HPDE6-E6E7 (cell line): ENCODE measurements at regions not wholly inside any gene's neighbourhood (a gene's known extent, or its start where the extent isn't known, plus 50 kb on each side); places are given as distances from the start of the nearest gene placed in this dataset.
"Not testable (repeated sequence)": the region's sequence is repeated elsewhere in the genome, so short reads cannot be mapped to it uniquely, and the experiment has no call there.

ENCODE experiments used
- DNase-seq: peaks from one replicate; pipeline ENCODE4 v3.0.0; 2011; ENCODE audit warnings: missing footprints; ENCODE audit errors: extremely low spot score

DNA sequence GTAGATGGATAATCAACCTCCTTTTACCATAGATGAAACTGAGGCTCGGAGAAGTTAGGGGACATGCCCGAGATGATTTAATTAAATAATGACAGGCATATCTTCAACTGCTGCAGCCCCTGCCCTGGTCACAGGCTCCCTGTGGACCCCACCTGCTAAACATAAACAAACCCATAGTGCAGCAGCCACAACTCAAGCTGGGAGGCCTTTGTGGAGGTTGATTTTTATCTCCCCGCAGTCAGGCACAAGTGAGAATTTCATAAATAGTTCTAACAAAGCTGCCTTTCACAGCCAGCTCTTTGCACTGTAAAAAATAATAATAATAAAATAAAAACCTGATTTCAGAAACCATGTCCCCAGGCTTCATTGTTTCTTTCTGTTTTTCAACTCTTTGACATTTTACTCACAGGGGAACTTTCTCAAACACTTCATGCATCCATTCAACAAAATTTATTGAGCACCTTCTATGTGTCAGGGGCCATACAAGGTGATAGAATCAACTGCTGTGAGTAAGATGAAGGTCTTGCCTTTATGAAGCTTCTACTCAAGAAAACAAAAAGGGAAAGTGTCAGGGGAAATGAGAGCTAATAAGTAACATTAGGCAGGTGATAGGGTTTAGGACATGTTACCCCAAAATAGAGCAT lies 393.6 kb upstream of the PROK2 start:
- DNase-seq: no peak

DNA sequence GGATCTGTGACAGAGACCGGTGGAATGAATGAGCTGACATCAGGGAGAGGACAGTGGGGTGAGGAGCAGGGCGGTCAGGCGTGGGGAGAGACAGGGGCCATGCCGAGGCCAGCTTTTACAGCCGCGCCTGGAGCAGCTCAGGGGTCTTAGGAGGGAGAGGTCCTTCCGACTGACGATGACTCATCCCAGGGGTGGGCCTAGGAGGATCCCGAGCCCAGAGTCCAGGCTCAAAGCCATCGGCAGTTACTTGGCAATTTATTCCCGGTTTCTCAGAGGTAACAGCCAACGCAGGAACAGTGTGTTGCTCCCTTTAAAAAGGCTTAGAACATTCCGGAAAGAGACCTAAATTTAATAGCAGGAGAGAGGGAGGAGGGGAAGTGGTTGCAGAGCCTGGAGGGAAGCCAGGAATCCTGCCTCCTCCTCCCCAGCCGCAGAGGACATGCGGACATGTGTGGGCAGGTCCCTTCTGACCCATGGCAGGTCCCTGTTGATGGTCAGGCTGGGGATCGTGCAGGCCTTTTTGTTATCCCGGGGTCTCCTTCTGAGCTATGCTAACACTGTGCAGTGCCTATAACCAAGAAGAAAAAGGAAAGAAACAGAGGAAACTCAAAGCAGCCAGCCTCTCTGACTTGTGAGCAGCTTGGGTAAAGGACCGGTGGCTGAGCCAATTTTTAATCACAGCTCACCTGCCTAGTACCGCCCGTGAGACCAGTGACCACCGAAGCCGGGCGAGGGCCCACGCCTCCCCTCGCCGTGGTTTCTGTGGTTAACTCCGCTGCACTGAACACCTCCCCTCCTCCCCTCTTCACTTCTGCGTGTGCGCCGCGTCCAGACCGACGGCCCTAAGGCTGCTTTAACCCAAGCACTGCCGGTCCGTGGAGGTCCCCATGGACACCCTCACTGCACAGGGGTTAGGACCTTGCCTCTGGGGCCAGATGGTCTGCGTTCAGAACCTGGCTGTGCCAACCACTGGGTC lies 392.4 kb upstream of the PROK2 start:
- DNase-seq: no peak

DNA sequence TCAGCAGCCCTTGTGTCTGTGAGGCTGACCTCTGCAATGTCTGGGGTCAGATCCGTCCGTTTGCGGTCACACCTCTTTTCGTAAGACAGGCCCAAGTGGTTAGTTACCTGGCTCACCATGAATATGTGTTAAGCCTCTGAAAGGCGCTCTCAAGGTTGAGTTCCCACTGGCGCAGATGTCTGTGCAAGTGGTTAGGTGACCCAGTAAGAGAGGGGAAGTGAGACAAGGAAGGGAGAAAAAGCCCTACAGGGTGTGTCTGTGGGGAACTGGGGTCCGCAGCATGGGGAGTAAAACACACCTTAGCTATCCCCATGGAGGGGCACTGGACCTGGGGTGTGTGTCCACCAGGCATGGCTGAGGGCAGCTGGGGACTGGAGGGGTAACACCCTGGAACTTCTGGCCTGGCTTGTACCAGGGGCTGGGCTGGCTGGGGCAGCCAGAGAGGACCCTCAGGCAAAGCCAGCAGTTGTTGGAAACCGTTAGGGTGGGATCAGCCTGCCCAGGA lies 391.6 kb upstream of the PROK2 start:
- no peak for DNase-seq

DNA sequence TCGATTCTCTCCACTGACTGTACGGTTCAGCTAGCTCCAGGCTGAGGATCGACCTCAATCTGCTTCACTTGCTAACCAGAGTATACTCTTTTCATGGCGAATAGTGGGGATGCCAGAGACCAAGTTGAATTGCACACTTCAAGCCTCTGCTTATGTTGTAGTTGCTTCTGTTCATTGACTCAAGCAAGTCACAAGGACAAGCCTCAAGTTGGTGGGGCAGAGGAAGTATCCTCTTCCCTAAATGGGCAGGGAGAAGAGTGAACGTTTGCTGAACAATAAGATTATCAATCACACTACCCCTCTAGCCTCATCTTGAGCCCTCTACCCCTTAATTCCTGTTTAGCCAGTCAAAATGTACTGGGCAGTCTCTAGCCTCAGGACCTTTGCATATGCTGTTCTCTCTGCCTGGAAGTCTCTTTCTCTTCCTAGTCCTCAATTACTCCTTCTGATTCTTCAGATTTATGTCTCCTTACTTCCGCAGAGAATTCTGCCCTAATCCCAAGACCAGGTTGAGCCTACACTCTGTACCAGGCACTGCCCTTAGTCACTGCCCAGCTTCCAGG lies 390.4 kb upstream of the PROK2 start:
- DNase-seq: no peak

DNA sequence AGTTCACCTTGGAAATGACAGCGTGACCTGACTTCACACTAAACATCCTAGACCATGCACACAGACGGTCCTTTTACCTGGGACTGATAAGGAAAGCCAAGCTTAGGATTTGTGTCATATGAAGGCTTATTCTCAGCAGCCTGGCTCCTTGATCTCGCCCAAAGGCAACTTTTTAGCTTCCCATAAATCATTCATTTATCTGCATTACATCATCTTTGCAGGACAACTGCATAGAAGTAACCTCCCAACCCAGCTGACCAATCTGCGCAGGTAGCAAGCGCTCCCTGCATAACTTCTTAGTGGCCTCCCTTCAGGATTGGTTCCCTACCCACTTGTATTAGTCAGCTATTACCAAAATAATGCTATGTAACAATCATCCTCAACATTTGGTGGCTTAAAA lies 389.9 kb upstream of the PROK2 start:
- no peak for DNase-seq

DNA sequence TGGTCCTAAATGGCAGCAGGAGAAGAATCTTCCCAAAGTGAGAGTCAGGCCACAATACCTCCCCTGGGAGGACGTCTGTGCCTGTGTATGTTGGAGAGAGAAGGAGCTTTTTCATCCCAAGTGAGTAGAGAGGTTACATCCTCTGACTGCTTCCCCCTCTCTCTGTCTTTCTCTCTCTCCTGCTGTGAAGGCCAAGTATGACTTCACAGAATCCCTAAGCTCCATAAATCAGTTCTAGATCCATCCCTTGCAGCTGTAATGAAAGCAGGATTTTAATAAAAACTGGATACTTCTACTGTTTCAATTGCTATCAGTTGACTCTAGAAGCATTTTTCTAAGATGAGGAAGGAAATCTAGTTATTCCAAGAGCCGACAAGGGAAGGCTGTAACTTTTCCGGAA lies 389.1 kb upstream of the PROK2 start:
- no peak for DNase-seq

DNA sequence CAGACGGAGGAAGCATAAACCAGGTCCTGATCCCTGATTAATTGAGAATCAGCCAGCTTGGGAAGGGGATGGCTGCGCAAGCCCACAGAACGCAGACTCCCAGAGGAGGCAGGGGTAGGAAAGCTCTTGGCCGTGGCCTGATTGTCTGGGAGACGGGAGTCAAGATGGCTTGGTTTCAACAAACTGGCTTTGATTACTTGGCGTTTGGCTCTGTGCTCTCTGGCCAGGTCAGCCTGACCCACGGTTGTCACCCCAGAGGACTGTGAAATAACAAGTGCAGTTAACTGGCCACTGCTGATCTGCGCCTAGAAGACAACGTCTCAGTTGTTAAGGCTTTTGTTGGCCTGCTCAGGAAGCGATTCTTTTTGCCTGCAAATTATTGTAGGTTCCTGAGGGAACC lies 387.0 kb upstream of the PROK2 start:
- no peak for DNase-seq

DNA sequence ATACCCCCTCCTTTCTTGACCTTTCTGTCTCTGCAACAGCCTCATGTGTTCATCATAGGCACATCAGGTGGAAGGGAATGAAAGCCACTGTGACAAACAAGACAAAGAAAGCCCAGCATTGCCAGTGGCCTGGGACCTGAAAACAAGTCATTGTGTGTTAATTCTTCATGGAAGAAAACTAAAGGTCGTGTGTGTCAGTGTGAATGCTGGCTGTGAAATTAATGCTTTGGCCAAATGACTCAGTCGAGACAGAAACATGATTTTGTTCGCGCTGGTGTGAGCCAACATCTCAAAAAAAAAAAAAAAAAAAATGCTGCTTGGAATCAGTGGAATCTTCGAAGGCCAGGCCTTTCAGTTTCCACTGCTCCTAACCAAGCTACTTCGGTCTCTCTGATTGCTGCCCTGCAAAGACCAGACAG lies 386.5 kb upstream of the PROK2 start:
- no peak for DNase-seq

DNA sequence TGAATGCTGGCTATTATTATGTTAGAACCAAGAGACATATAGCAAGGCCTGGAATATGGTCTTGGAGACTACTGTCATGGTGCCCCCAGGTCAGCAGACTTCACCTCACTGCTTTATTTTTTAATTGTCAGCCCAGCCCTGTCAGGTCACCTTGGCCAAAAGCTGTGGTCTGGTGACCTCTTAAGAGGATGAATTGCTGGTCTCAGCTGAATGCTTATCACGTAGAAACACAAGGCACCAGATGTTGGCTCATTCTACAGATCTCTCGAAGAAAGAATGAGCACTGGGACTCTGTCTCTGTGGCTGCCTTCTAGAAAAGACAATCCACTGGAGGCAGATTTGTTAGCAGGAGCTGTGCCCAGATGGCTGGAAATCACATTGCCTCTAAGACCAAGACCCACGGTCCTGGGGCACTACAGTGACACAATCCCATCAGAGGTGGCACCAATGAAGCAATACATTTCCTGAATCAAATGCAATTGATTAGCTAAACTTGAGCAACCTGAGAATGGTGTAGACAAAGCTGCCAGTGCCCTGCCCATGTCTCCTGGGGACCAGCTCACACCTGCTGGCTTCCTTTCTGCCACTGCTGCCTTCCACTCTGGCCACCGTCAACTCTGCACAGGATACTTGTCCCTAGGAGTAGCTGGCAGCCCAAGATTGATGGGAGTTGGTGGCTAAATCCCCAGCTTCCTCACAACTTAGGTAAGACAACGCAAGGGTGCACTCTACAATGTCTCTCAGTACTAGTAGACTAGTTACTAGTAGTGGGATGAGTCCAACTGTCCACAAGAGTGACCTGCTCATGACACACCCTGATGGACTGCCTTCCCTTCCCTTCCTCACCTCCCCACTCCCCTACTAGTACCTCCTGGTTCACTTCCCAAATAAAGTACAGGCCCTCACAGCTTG lies 384.9 kb upstream of the PROK2 start:
- no peak for DNase-seq

DNA sequence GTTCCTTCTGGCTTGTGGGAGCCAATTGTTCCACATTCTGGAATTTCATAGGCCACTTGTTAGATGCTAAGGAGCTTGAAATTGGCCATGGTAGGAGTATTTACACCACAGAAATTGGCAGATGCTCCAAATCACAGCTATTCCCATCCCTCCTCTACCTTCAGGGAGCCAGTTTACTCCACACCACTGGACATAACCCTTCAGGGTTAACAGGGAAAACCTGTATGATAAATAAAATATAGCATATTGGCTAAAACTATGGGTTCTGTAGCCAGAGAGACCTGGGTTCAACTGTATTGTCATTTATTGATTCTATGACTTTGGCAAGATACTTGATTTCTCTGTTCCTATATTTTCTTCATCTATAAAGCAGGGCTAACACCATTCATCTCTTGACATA lies 384.2 kb upstream of the PROK2 start:
- no peak for DNase-seq

DNA sequence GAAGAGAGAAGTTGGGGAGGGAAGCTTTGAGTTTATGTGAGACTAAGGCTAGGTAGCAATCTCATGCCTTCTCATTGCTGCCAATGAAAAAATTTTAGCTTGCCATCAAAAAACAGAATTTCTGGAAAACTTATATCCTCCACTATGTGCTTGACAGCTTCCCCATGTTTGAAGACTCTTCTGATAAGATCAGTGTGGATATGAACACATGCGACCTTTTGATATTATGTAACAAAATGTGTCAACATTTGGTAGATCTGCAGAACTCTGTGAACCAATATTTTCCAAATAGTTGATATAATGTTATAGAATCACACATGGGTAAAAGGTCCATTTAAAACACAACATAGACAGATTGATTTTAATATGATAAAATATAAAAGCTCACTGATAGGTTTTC lies 380.9 kb upstream of the PROK2 start:
- no peak for DNase-seq

DNA sequence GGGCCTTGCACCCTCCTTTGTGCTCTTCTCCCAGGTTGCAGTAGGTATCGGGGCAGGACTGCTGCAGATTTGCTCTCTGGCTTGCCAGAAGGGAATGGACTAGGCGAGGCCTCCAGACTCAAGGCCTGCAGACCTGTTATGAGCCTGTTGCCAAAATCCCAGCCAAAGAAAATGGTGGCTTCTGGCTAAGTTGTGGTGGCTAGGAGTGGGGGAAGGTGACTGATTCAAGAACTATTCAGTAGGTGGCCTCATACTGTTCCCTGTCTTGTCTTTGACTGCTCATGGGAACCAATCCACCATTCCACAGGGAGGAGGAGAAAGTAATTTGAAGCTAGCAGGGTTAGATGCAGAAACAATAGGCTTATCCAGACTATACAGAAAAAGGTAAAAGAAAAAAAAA lies 380.4 kb upstream of the PROK2 start:
- DNase-seq: no peak

DNA sequence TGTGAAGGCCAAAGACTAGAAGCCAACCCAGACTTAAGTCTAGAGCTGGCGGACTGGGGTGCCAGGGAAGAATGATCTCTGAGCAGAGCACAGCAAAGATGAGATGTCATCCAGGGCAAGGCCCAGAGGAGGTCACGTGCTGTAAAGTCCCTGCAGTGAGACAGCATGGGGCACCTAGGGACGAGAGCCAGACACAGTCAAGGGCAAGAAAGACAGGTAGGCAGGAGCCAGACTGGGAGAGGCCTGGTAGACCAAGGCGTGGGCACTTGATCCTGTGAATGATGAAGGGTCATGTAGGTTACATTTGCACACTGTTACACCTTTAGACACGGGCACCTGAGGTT lies 379.7 kb upstream of the PROK2 start:
- DNase-seq: no peak

DNA sequence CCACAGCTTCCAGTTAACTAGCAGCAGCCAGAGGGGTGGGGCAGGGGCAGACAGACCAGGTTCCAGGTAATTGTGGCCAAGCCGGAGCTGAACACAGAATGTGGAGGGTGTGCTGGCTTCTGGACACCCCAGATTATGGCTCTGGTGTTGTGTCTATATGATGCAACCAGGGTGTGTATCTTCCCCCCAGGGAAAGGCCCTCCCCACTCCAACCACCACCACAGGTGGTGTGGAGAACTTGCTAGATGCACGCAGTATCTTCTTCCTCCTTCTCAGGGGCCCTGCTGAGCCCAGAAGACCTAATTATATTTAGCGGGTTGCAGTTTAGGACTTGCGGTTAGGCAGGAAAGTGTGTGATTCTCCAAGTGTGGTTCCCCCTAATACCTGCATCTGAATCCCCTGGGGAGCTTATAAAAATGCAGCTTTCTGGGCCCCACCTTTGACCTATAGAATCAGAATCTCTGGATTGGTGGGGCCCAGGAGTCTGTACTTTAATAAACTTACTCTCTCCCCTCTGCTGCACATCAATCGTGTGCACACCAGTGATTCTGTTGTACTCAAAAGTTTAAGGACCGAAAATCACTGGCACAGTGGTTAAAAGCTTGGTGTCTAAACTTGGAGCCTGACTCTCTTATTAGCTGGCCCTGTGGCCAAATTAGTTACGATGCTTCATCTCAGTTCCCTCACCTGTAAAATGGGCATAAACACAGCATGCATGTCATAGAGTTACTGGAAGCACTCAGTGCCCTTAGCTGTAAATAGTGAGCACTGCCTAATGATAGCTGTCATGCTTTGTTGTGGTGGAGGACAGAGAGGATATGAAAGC lies 379.1 kb upstream of the PROK2 start:
- no peak for DNase-seq

DNA sequence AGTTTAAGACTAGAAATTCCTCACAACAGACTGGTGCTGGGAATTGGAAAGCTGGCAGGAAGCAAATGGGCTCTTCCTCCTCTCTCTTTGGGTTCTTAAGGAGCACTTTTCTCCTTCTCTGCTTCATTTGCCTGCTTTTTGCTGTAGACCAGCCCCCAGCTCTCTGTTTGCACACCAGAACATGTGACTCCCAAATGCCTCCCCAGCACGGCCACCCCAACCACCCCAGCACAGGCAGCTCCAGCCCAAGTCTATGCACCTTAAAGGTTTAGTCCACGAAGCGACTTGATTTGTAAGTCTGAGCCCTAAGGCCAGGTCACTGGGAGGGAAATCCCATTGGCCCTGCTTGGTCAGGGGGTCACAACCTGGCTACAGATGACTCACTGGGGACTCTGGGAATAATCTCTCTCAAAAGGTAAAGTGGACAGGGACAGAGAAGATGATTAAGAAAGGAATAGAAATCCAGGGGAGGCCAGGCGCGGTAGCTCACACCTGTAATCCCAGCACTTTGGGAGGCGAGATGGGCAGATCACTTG lies 377.8 kb upstream of the PROK2 start:
- no peak for DNase-seq

DNA sequence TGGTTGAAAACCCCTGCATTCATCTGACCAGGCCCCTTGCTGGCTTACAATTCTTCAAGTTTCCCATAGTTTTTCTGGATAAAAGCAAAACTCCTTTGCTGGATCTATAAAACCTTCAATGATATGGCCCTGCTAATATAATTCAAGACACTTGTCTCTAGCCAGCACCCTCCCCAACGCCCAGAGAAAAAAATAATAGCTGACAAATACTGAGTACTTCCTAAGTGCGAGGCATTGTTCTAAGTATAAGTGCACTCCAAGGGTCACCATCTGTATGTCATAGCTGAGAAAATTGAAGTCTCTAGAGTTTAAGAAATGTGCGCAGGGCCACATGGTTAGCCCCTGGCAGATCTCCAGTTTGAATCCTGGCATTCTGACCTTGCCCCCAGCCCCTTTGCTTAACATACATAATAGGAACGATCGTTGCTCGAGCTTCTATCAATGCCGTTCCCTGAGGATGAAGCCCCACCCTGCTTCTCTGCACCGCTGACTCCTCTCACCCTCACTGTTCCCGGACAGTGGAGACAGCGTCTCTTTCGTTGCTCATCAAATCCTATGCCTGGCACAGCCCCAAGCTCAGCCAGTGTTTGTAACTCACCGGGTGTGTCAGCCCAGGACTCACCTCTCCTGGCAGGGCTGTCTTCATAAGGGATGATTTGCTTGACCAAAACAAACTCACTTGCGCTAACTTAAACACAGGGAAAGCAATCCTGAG lies 377.1 kb upstream of the PROK2 start:
- DNase-seq: peak; percentile 14

DNA sequence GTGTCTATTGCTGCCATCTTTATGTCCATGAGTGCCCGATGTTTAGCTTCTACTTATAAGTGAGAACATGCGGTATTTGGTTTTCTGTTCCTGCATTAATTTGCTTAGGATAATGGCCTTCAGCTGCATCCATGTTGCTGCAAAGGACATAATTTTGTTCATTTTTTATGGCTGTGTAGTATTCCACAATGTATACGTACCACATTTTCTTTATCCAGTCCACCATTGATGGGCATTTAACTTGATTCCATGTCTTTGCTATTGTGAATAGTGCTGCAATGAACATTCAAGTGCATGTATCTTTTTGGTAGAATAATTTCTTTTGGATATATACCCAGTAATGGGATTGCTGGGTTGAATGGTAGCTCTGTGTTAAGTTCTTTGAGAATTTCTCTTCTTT lies 376.3 kb upstream of the PROK2 start:
- DNase-seq: not testable (repeated sequence)

DNA sequence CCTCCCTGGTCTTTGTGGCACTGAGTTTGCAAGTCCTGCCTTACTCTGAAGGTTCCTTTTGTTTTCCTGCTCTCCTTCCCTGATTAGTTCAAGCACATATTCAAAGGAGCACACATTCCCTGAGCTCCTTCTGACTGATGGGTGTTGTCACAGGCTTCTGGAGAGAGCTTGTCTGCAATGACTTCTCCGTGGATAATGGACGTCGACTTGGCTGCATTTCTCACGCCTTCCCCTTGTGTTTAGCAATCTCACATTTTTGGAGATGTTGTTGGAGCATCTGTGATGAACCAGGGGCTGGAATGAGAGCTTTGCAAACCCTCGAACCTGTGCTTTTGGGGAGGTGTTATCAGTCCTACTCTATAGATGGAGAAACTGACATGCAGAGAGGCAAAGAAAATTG lies 375.4 kb upstream of the PROK2 start:
- no peak for DNase-seq

DNA sequence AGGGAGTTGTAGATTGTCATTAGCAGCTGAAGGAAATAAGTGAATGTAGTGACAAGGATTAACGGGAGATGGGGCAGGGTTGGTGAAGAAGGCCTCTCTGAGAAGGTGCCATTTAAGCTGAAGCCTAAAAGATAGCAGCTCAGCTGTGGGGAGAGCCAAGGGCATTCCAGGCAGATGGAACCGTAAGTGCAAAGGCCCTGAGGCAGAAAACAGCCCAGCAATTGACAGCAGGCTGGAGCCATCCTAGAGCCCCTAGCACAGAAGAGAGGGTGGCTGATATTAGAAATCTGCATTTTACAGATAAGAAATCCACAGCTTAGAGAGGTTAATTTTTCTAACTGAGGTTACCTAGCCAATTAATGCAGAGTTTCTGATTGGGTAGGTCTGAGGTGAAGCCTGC lies 374.5 kb upstream of the PROK2 start:
- no peak for DNase-seq
